Activated naive CD4-positive, alpha-beta T cell treated with Interleukin-2 at 50 U/mL for 16 hours (primary cell): ENCODE measurements at regions not wholly inside any gene's neighbourhood (a gene's known extent, or its start where the extent isn't known, plus 50 kb on each side); places are given as distances from the start of the nearest gene placed in this dataset.

Experiments
- DNase-seq: peaks from one replicate; pipeline ENCODE4 v3.0.0-alpha.2; 2020

DNA sequence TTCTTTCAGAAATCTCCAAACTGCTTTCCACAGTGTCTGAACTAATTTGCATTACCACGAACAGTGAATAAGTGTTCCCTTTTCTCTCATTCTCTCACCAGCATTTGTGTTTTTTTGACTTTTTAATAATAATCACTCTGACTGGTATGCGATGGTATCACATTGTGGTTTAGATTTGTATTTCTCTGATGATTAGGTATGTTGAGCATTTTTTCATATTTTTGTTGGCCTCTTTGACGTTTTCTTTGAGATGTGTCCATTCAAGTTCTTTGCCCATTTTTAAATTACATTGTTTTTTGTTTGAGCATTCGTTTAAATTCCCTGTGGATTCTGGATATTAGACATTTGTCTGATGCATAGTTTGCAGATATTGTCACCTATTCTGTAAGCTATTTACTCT, 1639.6 kb upstream of the TENM4 start:
- DNase-seq: no peak

DNA sequence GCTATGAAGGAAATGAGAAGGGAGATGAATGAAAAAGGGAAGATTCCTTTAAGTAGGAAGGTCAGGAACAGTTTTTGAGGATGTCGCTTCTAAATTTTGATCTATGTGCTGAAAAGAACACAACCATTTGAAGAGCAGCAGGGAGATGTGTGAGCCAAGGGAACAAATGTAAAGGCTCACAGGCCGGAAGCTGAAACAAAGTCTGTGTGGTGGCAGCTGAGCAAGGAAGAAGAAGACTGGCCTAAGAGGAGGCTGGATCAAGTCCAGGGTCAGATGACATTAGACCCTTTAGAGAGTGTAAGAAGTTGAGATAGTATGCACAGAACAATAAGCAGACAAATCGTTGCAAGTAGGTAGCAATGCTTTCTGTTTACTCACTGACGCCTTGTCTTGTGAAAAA, 1631.4 kb upstream of the TENM4 start:
- DNase-seq: no peak

DNA sequence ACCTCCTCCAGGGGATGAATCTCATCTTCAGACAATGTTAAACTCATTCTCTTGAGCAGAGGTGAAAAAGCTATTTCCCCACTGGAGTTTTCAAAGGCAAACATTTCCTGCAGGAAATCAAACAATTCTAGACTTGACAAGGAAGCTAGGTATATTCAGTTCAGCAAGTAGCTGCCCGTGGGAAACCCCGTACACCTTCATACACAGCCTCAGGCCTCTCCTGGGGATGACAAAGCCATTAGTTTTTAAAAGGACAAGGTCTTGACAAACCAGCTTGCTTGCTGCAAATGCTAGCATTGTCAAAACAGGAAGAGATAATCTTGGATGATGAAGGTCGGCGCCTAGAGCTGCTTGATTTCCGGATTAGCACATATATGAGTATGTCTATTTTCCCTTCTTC, 1630.8 kb upstream of the TENM4 start:
- no peak for DNase-seq

DNA sequence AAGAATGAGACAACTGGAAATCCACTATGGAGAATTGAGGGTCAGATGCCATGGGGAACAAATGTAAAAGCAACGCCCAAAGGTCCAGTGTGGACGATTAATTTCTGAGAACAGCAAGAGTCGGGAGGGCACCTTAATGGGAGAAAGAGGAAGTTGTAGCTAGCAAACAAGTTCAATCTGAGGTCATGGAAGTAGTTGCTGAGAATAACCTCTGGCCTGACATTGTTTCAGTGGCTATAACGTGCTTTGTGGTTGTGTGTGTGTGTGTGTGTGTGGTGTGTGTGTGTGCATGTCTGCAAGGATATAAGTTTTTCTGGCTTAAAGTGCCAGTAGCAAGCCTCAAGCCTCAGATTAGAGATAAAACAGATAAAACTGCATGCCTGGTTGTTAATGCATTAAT, 1630.1 kb upstream of the TENM4 start:
- no peak for DNase-seq

DNA sequence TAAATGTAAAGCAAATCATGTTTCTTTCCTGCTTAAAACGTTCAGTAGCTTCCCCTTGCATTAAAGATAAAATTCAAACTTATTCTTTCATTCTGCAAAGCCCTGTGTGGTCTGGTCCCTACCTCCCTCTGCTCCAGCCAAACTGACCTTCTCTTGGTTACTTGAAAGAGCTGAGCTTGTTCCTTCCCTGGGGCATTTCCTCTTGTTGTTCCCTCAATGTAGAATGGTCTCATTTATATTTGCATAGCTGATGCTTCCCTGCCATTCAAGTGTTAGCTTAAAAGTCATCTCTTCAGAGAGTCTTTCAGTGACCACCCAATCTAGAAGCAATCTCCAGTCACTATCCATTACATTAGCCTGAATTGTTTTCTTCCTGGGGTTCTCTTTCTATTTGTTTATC, 1618.5 kb upstream of the TENM4 start:
- no peak for DNase-seq

DNA sequence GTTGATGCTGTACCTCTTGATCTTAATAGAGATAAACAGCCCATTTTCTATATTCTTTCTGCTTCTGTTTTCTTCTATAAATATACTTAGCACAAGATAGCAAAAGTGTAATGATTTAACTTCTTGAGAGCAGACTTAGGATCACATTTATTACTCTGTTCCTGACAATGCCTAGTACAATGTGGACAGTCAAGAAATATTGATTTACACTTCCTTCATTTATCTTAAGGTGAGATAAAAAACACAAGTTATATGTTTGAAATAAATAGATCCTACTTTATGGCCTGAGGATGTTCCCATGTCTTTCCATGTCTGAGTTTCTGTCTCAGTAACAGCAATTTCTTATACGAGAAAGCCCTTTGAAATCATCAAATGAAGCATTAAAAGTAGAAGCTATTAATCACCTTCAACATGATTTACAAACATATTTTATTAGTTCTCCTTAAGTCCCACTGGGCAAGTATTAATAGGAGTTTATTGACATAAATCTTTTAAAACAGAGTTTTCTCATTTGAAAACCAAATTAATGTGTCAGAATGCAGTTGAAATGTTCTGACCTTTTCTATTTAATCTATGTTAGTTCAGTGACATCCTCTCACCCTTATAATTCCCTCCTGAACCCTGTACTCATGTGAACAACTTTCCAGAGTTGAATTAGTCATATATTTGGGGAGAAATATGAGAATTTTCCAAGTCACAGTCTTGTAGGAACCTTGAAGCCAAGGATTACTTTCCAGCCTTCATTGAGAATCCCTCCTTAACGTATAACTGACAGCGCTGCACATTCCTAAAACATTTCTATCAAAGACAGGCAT, 1611.7 kb upstream of the TENM4 start:
- DNase-seq: no peak

DNA sequence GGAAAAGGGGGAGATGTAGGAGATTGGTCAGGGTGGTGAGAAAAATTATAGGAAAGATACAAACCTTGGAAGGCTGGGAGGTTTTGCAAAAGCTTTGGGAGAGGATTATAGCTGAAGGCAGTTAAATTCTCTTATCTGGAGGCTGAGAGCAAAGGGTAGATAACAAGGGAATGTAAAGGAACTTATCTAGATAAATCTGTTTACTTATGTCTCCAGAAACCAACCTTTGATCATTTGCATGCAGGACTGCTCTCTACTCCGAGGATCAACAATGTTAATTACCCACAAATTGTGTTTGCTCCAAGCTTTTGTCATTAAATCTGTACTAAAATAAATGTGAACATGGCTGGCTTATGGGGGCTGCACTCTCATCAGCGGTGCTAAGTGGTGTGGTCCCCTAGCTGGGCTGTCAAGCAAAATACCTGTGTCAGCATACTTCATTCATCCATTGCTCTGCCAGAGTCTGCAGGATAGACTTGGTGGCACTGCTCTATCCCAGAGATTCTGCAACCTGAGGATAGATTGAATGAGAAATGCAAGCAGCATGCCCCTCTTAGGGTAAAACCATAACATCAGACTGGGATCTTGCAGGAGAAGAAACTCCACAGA, 1599.2 kb upstream of the TENM4 start:
- no peak for DNase-seq

DNA sequence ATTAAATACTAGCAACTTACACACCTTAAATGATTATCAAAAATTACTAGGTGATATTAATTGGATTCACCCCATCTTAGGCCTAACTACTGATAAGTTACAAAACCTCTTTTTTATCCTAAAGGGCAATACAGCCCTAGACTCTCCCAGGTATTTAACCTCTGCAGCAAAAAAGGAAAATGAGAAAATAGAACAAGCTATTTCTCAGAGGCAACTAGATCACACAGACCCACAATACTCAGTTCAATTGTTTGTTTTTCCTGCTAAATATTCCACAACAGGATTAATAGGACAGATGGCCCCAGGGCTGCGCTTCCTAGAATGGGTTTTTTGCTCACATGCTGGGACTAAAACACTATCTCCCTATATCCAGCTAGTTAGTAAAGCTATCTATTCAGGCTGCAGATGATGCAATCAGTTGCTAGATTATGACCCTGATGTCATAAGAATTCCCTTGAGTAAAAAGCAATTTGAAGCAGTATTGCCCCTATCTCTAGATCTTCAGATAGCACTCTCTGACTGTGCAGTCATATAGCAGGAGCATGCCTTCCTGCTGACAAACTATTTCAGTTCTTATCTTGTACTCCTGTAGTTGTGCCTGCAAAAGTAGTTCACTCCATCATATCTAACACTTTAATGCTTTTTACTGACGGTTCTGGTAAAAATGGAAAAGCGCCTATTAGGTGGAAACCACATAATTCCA, 1595.5 kb upstream of the TENM4 start:
- DNase-seq: no peak

DNA sequence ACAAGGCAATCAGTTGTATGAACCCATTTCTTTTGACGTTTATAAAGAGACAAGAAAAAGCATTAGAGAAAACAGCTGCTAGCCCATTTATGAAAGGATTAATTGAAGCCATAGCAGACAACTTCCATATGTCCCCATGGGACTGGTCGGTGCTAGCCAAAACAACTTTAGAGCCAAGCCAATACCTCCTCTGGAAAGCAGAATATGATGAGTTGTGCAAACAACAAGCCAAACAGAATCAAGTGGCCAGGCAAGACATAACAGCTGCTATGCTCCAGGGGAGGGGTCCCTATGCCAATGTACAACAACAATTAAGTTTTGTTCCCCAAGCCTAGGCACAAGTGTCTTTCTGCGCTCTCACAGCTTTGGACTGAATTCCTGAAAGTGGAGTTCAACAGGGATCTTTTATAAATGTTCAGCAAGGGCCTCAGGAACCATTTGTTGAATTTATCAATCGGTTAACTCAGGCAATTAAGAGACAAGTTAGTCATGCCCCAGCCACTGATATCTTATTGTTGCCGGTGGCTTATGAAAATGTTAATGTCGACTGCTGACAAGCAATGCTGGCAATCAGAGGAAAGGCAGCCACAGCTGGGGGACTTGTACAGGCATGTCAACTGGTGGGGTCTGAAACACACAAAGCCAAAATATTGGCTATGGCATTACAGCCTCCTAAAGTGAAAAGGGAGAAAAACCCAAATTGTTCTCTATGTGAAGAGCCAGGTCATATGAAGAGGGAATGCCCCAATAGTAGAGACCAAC, 1593.1 kb upstream of the TENM4 start:
- no peak for DNase-seq

DNA sequence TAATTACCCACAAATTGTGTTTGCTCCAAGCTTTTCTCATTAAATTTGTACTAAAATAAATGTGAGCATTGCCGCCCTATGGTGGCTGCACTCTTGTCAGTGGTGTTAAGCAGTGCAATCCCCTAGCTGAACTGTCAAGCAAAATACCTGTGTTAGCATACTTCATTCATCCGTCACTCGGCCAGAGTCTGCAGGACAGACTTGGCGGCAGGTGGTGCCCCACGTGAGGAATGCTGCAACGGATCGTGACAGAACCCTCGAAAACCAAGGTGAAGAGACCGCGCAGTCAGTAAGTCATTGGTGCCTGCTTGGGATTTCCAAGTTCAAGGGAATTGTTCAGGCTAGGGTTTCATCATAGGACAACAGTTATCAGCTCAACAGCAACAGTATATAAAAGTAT, 1592.1 kb upstream of the TENM4 start:
- no peak for DNase-seq

DNA sequence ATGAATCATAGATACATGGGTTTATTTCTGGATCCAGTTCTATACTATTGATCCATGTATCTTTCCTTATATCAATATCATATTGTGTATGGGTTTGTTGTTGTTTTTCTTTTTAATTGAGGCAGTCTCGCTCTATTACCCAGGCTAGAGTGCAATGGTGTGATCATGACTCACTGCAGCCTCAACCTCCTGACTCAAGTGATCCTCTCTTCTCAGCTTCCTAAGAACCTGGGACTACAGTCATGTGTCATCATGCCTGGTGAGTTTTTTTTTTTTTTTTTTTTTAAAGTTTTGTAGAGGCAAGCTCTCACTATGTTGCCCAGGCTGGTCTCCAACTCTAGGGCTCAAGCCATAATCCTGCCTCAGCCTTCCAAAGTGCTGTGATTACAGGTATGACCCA, 1589.4 kb upstream of the TENM4 start:
- no peak for DNase-seq

DNA sequence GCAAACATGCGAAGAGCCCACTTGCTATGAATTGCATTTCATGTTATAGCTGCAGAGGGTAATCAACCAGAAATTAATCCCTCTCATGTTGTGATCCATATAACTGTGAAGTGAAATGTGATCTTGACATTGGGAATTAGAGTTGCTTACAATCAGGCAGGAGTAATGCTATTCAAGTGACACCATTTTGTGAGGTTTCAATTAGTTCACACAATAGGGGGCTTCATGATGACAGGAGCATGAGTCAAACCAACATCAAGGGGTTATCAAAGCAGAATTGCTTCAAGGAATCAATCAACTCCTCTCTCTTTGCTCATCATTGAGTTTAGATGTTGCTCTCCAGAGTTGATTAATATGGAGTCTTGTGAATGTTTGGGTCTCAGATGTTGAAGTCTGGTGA, 1585.2 kb upstream of the TENM4 start:
- no peak for DNase-seq

DNA sequence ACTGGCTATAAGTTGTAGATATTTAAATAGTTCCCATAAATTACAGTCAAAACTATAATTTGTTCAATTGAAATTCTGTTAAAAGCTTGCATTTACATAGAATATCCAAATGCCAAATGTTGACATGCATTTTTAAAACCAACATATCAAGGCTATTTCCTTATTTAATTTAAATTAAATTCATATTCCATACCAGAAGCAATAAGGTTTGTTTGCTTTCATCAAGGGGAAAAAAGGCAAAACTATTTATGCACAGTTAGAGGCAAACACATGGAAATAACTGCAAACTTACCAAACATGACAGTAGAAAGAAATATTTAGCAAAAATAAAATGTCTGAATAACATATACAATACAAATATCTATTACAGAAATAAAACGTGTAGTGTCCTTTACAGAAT, 1581.2 kb upstream of the TENM4 start:
- DNase-seq: no peak

DNA sequence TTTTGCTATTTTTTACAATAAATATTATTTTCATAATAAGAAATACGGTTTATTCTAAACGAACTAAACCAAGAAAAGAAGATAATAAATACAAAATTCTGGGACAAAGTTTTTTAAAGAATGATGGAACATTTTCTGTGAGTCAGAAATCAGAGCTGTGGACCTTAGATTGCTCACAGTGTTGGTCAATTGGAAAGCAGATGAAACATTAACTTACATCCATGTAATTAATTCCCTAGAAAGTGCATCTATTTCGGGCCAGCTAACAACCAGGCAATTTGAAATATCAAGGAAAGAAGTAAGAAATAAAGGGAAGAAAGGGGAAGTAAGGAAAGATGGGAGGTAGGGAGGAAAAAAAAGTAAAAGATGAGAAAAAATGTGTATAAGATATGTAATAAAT, 1569.8 kb upstream of the TENM4 start:
- DNase-seq: no peak

DNA sequence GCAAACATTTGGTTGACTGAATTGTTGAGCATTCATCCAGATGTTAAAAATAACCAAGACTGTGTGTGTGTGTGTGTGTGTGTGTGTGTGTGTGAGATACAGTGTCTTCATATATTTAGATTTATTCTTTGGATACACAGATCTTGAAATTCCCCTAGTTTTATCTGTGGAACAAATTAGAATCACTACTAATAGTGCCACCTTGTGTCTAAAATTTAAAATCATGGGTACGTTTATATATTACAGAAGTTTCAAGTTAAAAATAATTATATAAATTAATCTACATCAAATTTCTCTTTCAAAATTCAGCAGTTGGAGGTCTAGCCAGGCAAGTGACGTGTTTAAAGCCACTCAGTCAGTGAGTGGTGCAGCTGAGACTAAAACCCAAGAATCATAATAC, 1566.2 kb upstream of the TENM4 start:
- no peak for DNase-seq

DNA sequence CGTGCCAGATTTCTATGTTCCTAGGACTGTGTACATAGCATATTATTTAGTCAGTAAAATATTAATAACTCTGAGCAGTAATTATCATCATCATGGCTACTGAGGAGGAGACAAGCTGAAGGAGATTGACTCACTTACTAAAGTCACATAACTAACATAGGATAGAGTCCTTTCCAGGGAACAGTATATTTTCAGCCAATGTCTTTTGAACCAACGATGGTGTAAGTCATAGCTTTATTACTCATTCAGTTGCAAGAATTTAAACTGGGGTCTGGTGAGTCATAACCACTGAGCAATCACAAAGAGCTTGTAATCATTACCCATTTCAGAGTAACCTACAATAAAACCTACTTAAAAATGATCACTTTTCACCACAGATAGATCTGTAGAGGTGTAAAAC, 1564.8 kb upstream of the TENM4 start:
- no peak for DNase-seq

DNA sequence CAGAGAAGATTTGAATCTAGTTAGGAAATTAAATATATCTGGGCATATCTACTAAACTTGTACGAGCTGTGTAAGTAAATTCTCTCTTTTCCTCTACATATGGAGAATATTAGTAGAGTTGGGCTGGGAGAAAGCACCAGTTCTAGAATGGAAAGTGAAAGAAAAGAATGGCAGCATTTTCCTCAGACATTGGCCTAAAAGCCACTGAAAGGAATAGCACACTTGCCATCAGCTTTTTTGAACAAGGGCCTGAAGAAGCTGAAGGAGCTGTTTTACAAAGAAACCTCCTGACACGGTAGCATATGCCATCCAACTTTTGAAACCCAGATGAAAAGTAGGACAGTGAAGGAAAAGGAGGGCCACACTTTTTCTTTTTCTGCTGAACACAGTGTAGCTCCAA, 1563.7 kb upstream of the TENM4 start:
- DNase-seq: no peak

DNA sequence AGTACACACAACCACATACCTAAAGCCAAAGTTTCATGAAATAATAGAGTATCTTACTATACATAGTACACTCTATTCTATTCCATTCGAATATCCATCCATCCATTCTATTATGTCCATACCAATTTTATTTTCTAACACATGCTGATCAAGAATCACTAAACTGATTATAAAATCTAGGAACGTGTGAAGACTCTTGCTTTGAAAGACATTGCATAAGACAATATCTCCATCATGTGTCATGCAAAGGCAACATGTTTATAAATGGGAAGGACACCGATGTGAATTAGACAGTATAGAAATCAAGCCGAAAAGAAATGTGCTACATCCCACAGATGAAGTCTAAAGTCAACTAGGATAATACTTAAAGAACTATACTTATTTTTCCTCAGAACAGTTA, 1561.5 kb upstream of the TENM4 start:
- no peak for DNase-seq

DNA sequence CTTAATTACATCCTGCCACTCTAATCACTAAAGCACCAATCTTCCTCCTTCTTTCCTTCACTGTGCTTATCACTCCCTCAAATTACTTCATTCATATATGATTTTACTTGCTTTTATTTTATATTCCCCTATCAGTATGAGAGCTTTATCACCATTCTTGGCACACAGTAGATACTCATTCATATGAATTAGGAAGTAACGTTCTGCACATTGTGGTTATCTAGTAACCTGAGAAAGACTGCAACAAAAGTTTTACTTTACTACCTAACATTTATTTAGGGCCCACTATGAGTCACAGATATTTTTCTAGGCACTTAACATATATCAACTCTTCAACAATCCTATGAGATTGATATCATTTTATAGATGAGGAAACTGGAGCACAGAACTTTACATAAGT, 1559.9 kb upstream of the TENM4 start:
- DNase-seq: no peak

DNA sequence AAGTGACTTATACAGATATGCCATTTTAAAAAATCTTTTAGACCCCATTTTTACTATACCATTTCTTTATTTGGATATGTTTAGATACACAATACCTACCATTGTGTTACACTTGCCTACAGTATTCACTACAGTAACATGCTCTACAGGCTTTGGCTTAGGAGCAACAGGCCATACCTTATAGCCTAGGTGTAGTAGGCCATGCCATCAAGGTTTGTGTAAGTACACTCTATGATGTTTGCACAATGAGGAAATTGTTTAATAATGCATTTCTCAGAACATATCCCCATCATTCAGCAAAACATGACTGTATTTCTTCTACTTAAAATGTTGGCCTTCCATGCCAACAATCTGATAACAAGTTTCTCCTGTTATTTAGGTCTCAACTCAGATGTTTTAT, 1559.5 kb upstream of the TENM4 start:
- no peak for DNase-seq

DNA sequence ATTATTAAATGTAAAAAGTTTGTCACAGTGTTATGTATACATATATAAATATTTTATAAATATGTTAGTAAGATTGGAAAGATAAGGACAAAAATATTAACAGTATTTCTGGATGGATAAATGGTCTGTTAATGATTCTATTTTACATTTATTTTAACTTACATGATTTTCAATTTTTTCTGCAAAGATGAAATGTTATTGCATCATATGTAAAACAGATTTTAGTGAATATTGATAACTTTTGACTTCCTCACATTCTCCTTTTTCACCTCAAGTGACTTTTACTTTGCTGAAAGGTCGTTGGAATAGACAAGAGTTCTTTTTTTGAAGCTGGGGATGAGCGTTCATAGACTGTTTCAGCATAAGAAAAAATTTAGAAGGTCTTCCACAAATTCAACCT, 1554.7 kb upstream of the TENM4 start:
- no peak for DNase-seq

DNA sequence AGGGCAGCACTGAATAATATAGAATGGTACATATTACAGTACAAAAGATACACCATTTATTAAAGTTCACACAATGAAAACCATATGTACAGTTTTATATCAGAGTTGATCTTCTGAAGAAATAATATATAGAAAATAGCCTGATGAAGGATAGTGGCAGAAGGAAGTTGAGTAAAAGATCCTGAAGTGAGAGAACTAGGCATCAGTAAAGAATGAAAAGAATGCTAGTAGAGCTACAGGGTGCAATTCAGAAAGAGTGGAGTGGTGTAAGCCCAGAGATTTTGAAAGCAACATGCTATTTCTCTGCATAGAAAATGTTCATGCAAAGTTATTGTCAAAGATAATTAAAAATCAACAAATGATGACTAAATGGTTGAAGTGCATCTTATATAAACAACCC, 1552.7 kb upstream of the TENM4 start:
- no peak for DNase-seq

DNA sequence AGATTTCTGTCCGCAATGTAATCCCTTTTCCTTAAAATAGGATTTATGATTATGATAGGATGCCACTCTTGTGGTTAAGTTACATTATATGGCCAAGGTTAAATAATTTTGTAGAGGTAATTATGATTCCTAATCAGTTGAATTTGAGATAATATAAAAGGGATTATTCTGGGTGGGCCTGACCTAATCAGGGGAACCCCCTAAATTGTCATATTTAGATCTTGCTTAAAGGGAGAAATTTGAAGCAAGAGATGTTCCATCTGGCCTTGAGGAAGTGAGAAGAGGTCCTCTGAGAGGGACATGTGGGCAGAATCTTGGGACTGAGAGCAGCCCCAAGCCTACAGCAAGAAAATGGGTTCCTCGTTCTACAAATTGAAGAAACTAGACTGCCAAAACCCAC, 1550.1 kb upstream of the TENM4 start:
- DNase-seq: no peak

DNA sequence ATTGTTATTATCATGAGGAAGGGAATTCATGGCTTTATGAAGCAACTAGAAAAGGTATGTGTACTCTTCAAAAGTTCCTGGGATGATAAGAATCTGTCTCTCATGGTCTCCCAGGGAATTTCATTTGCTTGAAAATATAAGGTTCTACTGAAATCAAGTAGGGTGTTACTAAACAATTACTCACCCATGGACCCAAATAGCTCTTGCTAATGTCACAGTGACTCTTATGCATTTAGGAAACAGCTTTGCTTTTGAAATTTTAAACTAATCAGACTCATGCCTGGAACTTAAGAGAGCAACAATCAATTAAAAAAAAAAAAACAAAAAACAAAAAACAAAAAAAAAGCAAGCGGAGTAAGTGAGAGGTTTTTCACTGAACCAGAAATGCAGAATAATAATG, 1546.3 kb upstream of the TENM4 start:
- DNase-seq: no peak
